Loucy (cell line): ENCODE measurements at regions not wholly inside any gene's neighbourhood (a gene's known extent, or its start where the extent isn't known, plus 50 kb on each side); places are given as distances from the start of the nearest gene placed in this dataset.

Experiments
- H2AFZ ChIP-seq: fragments of 200-600 bp; sonication (generic); 2 replicates; pipeline ENCODE4 v1.6.0; 2016; ENCODE audit warnings: antibody characterized with exemption, mild to moderate bottlenecking, low read length, moderate library complexity
- H3F3A ChIP-seq: fragments of 200-600 bp; 2 replicates; pipeline ENCODE4 v1.6.0; 2016; ENCODE audit warnings: antibody characterized with exemption, low read depth, mild to moderate bottlenecking
- H3K27me3 ChIP-seq: fragments of 200-600 bp; sonication (generic); 2 replicates; pipeline ENCODE4 v1.6.1; 2014; ENCODE audit warnings: low read length, mild to moderate bottlenecking; ENCODE audit not compliant: insufficient read depth, poor library complexity, severe bottlenecking
- H3K36me3 ChIP-seq: fragments of 200-600 bp; sonication (generic); 2 replicates; pipeline ENCODE4 v1.6.1; 2016; ENCODE audit warnings: low read length; ENCODE audit not compliant: insufficient read depth
- H3K4me1 ChIP-seq: fragments of 200-600 bp; sonication (generic); 2 replicates; pipeline ENCODE4 v1.5.1; 2014; ENCODE audit warnings: low read length, mild to moderate bottlenecking; ENCODE audit not compliant: insufficient read depth, poor library complexity, severe bottlenecking
- H3K4me2 ChIP-seq: fragments of 200-600 bp; sonication (generic); 2 replicates; pipeline ENCODE4 v1.6.0; 2014; ENCODE audit warnings: antibody characterized with exemption, low read length, low read depth, mild to moderate bottlenecking; ENCODE audit not compliant: poor library complexity, severe bottlenecking
- H3K4me3 ChIP-seq: fragments of 200-600 bp; sonication (generic); 2 replicates; pipeline ENCODE4 v1.5.1; 2014; ENCODE audit warnings: low read length, mild to moderate bottlenecking, mixed read lengths; ENCODE audit not compliant: poor library complexity, severe bottlenecking
- H3K79me2 ChIP-seq: fragments of 200-600 bp; sonication (generic); 2 replicates; pipeline ENCODE4 v1.6.1; 2014; ENCODE audit warnings: low read length; ENCODE audit not compliant: insufficient read depth
- H3K9ac ChIP-seq: fragments of 200-600 bp; sonication (generic); 2 replicates; pipeline ENCODE4 v1.6.0; 2014; ENCODE audit warnings: mild to moderate bottlenecking, low read depth, low read length, moderate library complexity; ENCODE audit not compliant: poor library complexity, severe bottlenecking
- H3K9me2 ChIP-seq: fragments of 200-600 bp; sonication (generic); replicated peaks from 2 replicates; pipeline ENCODE4 v1.6.1; 2016; ENCODE audit warnings: low read depth, low read length, mixed read lengths
- H3K9me3 ChIP-seq: fragments of 200-600 bp; sonication (generic); 2 replicates; pipeline ENCODE4 v1.6.1; 2014; ENCODE audit warnings: mild to moderate bottlenecking, antibody characterized with exemption, low read length, low read depth; ENCODE audit not compliant: insufficient read depth
- H4K20me1 ChIP-seq: fragments of 200-600 bp; sonication (generic); 2 replicates; pipeline ENCODE4 v1.6.0; 2014; ENCODE audit warnings: antibody characterized with exemption, low read length, mild to moderate bottlenecking; ENCODE audit not compliant: insufficient read depth, poor library complexity, severe bottlenecking
- CTCF ChIP-seq: fragments of 200-600 bp; sonication (generic); conservative IDR thresholded peaks from 2 replicates; pipeline ENCODE4 v1.5.1; 2014; ENCODE audit warnings: mild to moderate bottlenecking, antibody characterized with exemption, low read length
- EZH2phosphoT487 ChIP-seq: fragments of 200-600 bp; IDR thresholded peaks from 2 replicates; pipeline ENCODE4 v1.6.1; 2018; ENCODE audit warnings: antibody characterized with exemption, mild to moderate bottlenecking, moderate library complexity, borderline replicate concordance

GRCh38 chr17:65457183-65457582 lies 104.3 kb downstream of the AXIN2 start:
- H2AFZ ChIP-seq: no peak overlapping the region
- H3K4me1 ChIP-seq: no peaks in the 10 kb centered on the region
- H3K79me2 ChIP-seq: no peaks in the 10 kb centered on the region
- no peaks in the 10 kb centered on the region for H3F3A ChIP-seq
- no peak overlapping the region for H3K4me2 ChIP-seq
- TF ChIP-seq CTCF (no peak), EZH2phosphoT487 (no peak)
- no peaks in the 10 kb centered on the region for H3K36me3 ChIP-seq
- no peaks in the 10 kb centered on the region for H3K9me3 ChIP-seq
- no peaks in the 10 kb centered on the region for H4K20me1 ChIP-seq
- H3K9me2 ChIP-seq: no peaks in the 10 kb centered on the region
- no peak overlapping the region for H3K9ac ChIP-seq
- no peak overlapping the region for H3K4me3 ChIP-seq
- H3K27me3 ChIP-seq: no peaks in the 10 kb centered on the region

- no peak for TF ChIP-seq EZH2phosphoT487
- no peak for TF ChIP-seq CTCF
- Histone ChIP-seq H3K36me3 (no peaks in the 10 kb centered on the region), H3K4me3 (no peak overlapping the region), H3K9me3 (no peaks in the 10 kb centered on the region), H2AFZ (no peak overlapping the region), H3K27me3 (no peaks in the 10 kb centered on the region), H3K4me1 (no peaks in the 10 kb centered on the region), H3F3A (no peaks in the 10 kb centered on the region), H3K79me2 (no peaks in the 10 kb centered on the region), H3K4me2 (no peak overlapping the region), H4K20me1 (no peaks in the 10 kb centered on the region), H3K9me2 (no peaks in the 10 kb centered on the region), H3K9ac (no peak overlapping the region)
Measured at GRCh38 chr17:65456368-65457151, 104.9 kb downstream of the AXIN2 start.

GRCh38 chr17:65455972-65456343 lies 105.5 kb downstream of the AXIN2 start:
- no peaks in the 10 kb centered on the region for H3K79me2 ChIP-seq
- no peaks in the 10 kb centered on the region for H3K9me2 ChIP-seq
- H3K27me3 ChIP-seq: no peaks in the 10 kb centered on the region
- no peaks in the 10 kb centered on the region for H3K4me1 ChIP-seq
- no peaks in the 10 kb centered on the region for H3K9me3 ChIP-seq
- TF ChIP-seq EZH2phosphoT487 (no peak), CTCF (peak; percentile 55)
- H3F3A ChIP-seq: no peaks in the 10 kb centered on the region
- no peaks in the 10 kb centered on the region for H3K36me3 ChIP-seq
- no peak overlapping the region for H3K4me3 ChIP-seq
- H2AFZ ChIP-seq: no peak overlapping the region
- H3K9ac ChIP-seq: no peak overlapping the region
- H3K4me2 ChIP-seq: no peak overlapping the region
- no peaks in the 10 kb centered on the region for H4K20me1 ChIP-seq
